OCI-LY1 (cell line): ENCODE measurements at regions not wholly inside any gene's neighbourhood (a gene's known extent, or its start where the extent isn't known, plus 50 kb on each side); places are given as distances from the start of the nearest gene placed in this dataset.

ENCODE experiments used
- H2AFZ ChIP-seq: fragments of 200-600 bp; sonication (generic), shearing (Covaris generic); 2 replicates; pipeline ENCODE4 v1.6.0; 2014; ENCODE audit warnings: antibody characterized with exemption, mild to moderate bottlenecking, low read length
- H3F3A ChIP-seq: fragments of 200-600 bp; sonication (generic), shearing (Covaris generic); 2 replicates; pipeline ENCODE4 v1.6.0; 2014; ENCODE audit warnings: mild to moderate bottlenecking, antibody characterized with exemption, low read length, moderate library complexity; ENCODE audit not compliant: insufficient read depth
- H3K27ac ChIP-seq: fragments of 200-600 bp; sonication (generic); 2 replicates; pipeline ENCODE4 v1.5.1; 2014; ENCODE audit warnings: low read length, mixed run types, mild to moderate bottlenecking, low read depth; ENCODE audit not compliant: poor library complexity, severe bottlenecking
- H3K27me3 ChIP-seq: fragments of 200-600 bp; sonication (generic); 2 replicates; pipeline ENCODE4 v1.6.0; 2014; ENCODE audit warnings: antibody characterized with exemption, mild to moderate bottlenecking, low read length, moderate library complexity; ENCODE audit not compliant: insufficient read depth
- H3K36me3 ChIP-seq: fragments of 200-600 bp; sonication (generic); 2 replicates; pipeline ENCODE4 v1.6.1; 2014; ENCODE audit warnings: mild to moderate bottlenecking, antibody characterized with exemption, low read length, moderate library complexity, mixed read lengths; ENCODE audit not compliant: insufficient read depth
- H3K4me1 ChIP-seq: fragments of 200-600 bp; sonication (generic); 2 replicates; pipeline ENCODE4 v1.5.1; 2014; ENCODE audit warnings: mild to moderate bottlenecking, low read length, moderate library complexity; ENCODE audit not compliant: insufficient read depth, severe bottlenecking
- H3K4me2 ChIP-seq: fragments of 200-600 bp; sonication (generic), shearing (Covaris generic); 2 replicates; pipeline ENCODE4 v1.6.1; 2014; ENCODE audit warnings: low read length
- H3K4me3 ChIP-seq: fragments of 200-600 bp; sonication (generic); 2 replicates; pipeline ENCODE4 v1.5.1; 2014; ENCODE audit warnings: low read length, low read depth, mild to moderate bottlenecking, mixed read lengths; ENCODE audit not compliant: poor library complexity, severe bottlenecking
- H3K79me2 ChIP-seq: fragments of 200-600 bp; shearing (Covaris generic); 2 replicates; pipeline ENCODE4 v1.6.1; 2016; ENCODE audit warnings: mixed run types, low read length, mixed read lengths; ENCODE audit not compliant: insufficient read depth
- H3K9ac ChIP-seq: fragments of 200-600 bp; sonication (generic), shearing (Covaris generic); 2 replicates; pipeline ENCODE4 v1.6.1; 2014; ENCODE audit warnings: mild to moderate bottlenecking, low read length, mixed read lengths
- H3K9me2 ChIP-seq: fragments of 200-600 bp; sonication (generic), shearing (Covaris generic); 2 replicates; pipeline ENCODE4 v1.6.1; 2014; ENCODE audit warnings: low read depth, mild to moderate bottlenecking, low read length, mixed read lengths
- H3K9me3 ChIP-seq: fragments of 200-600 bp; shearing (Covaris generic); 2 replicates; pipeline ENCODE4 v1.6.1; 2014; ENCODE audit warnings: low read length, mixed read lengths
- H4K20me1 ChIP-seq: fragments of 200-600 bp; sonication (generic), shearing (Covaris generic); 2 replicates; pipeline ENCODE4 v1.6.0; 2016; ENCODE audit warnings: mild to moderate bottlenecking, low read length; ENCODE audit not compliant: insufficient read depth
- CTCF ChIP-seq: fragments of 200-600 bp; sonication (generic), shearing (Covaris generic); IDR thresholded peaks from 2 replicates; pipeline ENCODE4 v1.5.1; 2017; ENCODE audit warnings: mild to moderate bottlenecking, antibody characterized with exemption, low read length, moderate library complexity, mixed read lengths
- EZH2 ChIP-seq: fragments of 200-600 bp; sonication (generic), shearing (Covaris generic); IDR thresholded peaks from 2 replicates; pipeline ENCODE4 v1.8.0; 2017; ENCODE audit warnings: borderline replicate concordance, mixed run types, mild to moderate bottlenecking, antibody characterized with exemption, low read length, moderate library complexity, mixed read lengths

- Histone ChIP-seq H3K9me3 (no peaks in the 10 kb centered on the region), H2AFZ (no peak overlapping the region), H3K27ac (no peak overlapping the region), H3K79me2 (no peaks in the 10 kb centered on the region), H3K9ac (no peak overlapping the region), H3K4me1 (no peaks in the 10 kb centered on the region), H4K20me1 (no peaks in the 10 kb centered on the region), H3K9me2 (no peaks in the 10 kb centered on the region), H3K27me3 (no peaks in the 10 kb centered on the region), H3K4me3 (no peak overlapping the region), H3K4me2 (no peak overlapping the region), H3K36me3 (no peaks in the 10 kb centered on the region), H3F3A (no peaks in the 10 kb centered on the region)
- TF ChIP-seq EZH2: no peak
- no peak for TF ChIP-seq CTCF
Observed at GRCh38 chr4:108272046-108272445, 103.3 kb upstream of the LEF1 start.

- Histone ChIP-seq H3K4me3 (no peak overlapping the region), H3K27me3 (no peaks in the 10 kb centered on the region), H3K4me1 (no peaks in the 10 kb centered on the region), H3K4me2 (no peak overlapping the region), H3K27ac (no peak overlapping the region), H3K79me2 (no peaks in the 10 kb centered on the region), H2AFZ (no peak overlapping the region), H3F3A (no peaks in the 10 kb centered on the region), H3K36me3 (no peaks in the 10 kb centered on the region), H3K9me3 (no peaks in the 10 kb centered on the region), H3K9ac (no peak overlapping the region), H3K9me2 (no peaks in the 10 kb centered on the region), H4K20me1 (no peaks in the 10 kb centered on the region)
- TF ChIP-seq CTCF (no peak), EZH2 (no peak)
Observed at GRCh38 chr4:108270466-108271450, 102.0 kb upstream of the LEF1 start.

- Histone ChIP-seq H3K9me3 (no peaks in the 10 kb centered on the region), H3K4me1 (no peaks in the 10 kb centered on the region), H3K4me3 (no peak overlapping the region), H3K4me2 (no peak overlapping the region), H3K9me2 (no peaks in the 10 kb centered on the region), H3K27ac (no peak overlapping the region), H2AFZ (no peak overlapping the region), H3K79me2 (no peaks in the 10 kb centered on the region), H3F3A (no peaks in the 10 kb centered on the region), H3K27me3 (no peaks in the 10 kb centered on the region), H4K20me1 (no peaks in the 10 kb centered on the region), H3K36me3 (no peaks in the 10 kb centered on the region), H3K9ac (no peak overlapping the region)
- TF ChIP-seq EZH2 (no peak), CTCF (no peak)
Observed at GRCh38 chr4:108264693-108265092, 96.0 kb upstream of the LEF1 start.
